ENCODE measurements at regions not wholly inside any gene's neighbourhood (a gene's known extent, or its start where the extent isn't known, plus 50 kb on each side); places are given as distances from the start of the nearest gene placed in this dataset.

DNA sequence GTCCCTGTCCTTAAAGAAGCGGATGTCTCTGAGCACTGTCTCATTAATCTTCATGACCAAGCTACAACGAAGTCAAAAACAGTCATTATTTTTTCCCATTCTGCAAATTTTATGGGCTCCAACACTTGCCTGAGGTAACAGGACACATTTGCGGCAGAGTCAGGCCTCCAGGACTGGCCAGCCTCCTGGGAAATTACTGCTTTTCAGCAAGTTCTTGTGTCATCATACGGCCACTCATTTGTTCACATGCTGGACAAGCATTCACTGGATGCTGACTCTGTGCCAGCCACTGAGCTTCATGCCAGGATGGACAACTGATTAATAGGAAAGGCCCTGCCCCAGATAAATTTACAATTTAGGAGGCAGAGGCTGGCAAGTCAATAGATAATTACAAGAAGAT is 305.7 kb downstream of the ACTL7B start:
- no peak for DNase-seq (ENCODE audit: low spot score)

DNA sequence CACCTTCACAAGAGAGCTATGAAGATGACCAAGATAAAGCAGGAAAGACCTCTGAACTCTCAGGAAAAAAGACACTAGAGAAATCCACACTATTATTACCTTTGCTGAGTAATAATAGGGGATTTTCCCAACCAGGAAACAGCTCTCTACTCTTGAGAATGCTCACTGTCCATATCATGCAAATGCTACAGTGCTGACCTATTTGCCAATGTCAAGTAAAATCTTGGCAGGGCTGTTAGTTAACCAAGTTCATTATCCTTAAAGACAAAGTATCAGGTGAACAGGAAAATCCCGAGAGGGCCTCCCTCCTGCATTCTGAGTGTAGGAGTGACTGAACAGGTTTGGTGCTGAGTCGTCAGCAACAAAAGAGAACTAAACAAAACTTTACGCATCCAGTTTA is 306.6 kb downstream of the ACTL7B start:
- no peak for DNase-seq (ENCODE audit: low spot score)

DNA sequence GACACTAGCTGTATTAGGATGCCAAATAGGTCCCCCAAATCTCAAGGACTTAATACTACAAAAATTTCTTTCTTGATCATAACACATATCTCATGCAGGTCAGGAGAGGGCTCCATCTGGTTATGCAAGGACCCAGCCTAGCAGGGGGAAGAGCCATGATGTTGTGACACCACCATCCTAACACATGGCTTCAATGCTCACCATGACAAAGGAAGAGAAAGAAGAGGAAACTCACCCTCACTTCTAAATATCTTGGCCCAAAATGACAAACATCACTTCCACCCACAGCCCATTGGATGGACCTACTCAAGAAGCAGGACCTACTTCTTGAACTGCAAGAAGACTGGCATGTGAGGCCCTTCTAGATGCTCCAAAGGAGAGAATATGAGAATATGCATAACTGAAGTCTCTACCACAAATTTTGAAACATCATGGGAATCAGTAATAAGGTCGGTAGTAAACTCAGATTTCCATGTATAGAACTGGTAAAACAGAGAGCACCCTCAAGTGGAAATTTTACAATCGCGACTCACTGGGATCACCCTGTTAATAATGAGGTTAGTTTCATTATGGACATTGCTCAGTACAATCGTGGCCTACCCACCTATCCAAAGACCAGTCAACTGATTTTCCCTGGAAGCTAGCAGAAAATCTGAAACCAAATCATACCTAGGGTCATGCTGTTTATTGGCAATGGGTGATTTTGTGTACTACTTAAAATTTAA is 308.2 kb downstream of the ACTL7B start:
- DNase-seq (ENCODE audit: low spot score), result no peak

DNA sequence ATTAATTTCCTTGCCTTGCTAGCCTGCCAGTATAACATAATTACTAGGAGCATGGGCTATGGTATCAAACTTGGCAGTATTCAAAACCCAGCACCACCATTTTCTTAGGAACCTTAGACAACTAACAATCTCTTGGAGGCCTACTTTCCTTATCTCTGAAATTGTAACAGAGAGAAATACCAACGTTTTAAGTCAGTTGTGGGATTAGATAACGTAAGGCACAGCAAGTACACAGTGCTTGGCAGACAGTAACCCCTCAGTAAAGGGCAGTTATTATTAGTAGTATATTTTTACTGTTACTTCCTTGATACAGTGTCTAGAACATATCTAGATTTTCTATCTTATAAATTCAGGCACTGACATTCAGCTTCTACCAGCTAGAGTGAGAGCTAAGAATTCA is 309.6 kb downstream of the ACTL7B start:
- DNase-seq (ENCODE audit: low spot score), result no peak

DNA sequence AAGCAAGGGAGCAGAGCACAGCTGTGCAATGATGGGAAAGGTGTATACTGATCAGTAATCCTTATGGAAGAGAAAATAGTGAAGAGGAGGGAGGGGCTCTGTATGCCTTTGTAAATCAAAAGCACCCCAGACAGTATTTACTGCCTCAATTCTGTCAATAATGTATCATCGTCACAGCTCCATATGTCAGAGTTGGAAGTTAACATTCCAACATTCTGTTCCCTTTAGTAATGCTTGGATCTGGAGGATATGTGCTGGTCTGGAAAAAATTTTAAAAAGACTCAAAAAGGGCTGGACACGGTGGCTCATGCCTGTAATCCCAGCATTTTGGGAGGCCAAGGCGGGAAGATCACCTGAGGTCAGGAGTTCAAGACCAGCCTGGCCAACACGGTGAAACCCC is 310.4 kb downstream of the ACTL7B start:
- no peak for DNase-seq (ENCODE audit: low spot score)

DNA sequence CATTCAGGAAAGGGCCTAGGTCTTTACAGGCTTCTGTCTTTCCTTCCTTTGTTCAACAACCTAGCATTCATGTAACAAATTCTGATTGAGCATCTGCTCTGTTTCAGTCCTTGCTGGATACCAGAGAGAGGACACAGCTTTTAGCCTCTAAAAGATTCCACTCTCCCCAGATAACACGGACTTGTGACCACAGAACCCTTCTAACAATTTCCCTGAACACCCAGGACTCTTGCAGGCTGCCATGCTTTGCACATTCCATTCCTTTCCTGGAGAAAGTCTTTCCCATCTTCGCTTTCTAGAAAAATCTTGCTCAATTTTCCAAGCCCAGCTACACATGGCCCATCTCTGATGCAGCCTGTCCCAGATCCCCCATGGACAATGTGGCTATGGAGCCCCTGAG is 310.9 kb downstream of the ACTL7B start:
- no peak for DNase-seq (ENCODE audit: low spot score)

DNA sequence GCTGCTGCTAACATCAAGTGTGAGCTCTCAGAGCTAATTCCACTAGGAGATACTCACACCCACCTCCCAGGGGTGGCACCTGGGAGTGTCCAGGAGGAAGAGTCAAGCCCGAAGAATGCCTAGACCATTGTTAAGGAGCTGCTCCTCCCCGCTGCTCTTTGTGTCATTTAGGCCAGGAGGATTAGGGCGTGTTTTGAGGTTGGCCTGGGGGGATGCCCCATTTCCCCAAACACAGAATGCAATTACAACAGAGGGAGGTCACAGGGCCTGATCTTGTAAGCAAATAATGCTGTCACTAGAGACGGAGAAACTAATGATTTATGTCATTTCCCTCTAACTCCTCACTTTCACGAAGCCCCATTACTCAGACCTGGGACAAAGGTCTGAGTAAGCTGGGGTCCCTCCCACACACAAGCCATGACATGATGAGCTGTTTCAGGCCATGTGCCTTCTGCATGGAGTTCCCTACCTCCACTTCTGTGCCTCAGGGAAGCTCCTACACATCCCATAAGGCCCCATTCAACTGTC is 312.5 kb downstream of the ACTL7B start:
- DNase-seq (ENCODE audit: low spot score), result no peak

DNA sequence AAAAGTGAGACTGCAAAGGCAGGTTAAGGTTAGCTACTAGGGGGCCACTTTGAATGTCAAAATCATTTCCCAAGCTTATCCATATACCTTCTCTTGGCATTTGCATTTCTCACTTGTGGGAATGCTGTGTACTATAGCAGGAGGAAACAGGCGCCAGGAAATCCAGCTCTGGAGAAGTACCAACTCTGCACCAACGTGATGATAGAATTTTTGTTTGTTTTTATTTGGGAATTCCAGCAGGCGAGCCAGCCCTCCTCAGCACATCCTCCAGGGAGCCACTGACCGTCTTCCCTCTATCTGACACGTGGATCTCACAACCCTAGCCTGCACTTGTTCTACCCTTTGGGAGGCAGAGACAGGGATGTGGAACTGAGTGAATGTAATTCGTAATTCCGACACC is 318.0 kb downstream of the ACTL7B start:
- DNase-seq (ENCODE audit: low spot score), result no peak

DNA sequence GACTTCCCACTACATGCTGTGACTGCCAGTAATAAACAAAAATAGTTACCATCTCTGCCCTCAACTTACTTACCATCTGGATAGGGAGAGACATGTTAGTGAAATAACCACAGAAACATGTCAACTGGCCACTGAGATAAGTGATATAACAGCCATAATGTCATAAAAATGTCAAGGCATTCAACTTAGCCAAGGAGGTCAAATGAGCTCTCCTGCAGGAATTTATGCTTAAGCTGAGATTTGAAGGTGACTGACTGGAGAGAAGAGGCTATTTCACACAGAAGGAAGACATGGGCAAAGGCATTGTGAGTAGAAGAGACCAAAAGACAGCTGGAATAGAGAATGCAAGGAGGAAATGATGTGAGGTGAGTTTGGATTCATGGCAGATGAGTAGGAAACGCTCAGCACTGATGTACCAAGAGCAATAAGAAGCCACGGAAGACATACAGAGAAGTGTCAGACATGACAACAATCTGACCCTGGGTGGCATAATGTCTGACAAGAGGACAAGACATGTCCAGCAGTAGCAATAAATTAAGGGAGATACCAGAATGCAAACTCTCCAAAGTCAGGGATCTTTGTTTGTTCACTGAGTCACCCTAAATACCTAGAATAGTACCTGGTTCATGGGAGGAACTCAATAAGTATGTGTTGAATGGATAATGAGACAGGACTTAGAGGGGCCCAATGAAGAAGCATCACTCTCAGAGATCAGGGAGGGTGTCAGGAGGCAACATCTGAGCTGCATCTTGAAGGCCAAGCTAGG is 318.8 kb downstream of the ACTL7B start:
- no peak for DNase-seq (ENCODE audit: low spot score)

DNA sequence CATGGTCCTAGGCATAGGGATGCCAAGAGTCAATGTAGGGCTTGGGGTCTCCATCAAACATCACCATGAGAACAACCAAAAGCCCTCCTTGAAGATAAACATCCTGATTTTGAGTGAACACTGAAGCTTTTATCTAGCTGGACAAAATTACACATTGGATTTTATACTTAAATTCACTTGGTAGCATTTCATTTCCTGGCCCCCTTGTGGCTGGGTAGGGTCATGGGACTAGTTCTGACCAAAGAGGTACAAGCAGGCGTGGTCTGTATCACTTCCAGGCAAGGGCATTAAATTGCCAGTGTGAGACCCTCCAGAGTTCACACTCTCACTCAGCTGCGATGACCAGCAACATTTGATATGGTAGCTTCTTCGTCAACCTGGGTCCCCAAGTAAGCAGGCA is 320.3 kb downstream of the ACTL7B start:
- DNase-seq (ENCODE audit: low spot score), result no peak

DNA sequence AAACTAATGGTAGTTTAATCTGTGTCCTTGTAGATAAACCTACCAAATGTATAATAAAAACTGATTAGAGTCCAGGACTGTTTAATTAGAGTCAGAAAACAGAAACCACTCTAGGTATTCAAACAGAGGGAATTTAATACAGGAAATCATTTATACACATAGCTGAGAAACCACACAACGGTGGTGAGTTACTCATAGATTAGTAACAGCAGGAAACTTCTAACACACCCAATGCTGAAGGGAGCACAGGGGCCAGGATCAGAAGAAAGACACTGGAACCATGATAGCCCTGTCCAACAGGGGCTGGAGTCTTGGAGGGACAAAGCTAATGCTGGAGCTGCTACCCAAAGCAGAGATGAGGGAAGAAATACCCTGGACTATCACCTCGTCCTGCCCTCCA is 321.0 kb downstream of the ACTL7B start:
- no peak for DNase-seq (ENCODE audit: low spot score)

DNA sequence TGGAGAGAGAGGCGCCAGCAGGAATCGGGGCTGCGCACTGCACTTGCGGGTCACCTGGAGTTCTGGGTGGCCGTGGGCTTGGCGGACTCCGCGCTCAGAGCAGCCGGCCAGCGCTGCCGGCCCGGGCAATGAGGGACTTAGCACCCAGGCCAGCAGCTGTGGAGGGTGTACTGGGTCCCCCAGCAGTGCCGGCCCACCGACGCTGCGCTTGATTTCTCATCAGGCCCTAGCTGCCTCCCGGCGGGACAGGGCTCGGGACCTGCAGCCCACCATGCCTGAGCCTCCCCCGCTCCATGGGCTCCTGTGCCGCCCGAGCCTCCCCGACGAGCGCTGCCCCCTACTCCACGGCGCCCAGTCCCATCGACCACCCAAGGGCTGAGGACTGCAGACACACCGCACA is 325.6 kb downstream of the ACTL7B start:
- DNase-seq (ENCODE audit: low spot score), result no peak

DNA sequence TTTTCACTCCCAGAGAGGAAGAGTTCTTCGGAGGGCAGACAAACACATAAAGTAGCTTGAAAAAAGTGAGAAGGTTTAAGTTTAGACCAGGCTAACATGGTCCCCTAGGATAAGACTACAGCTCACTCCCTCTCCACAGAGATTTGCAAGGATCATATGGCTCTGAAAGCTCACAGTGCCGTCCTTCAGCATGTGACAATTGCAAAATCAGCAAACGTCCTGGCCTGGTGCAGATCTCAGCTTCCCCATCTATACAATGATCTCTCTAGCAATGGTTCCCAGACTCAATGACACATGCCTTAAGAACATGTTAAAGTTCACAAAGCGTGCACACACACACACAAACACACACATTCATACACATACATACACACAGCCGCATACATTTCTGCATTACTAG is 327.6 kb downstream of the ACTL7B start:
- no peak for DNase-seq (ENCODE audit: low spot score)

DNA sequence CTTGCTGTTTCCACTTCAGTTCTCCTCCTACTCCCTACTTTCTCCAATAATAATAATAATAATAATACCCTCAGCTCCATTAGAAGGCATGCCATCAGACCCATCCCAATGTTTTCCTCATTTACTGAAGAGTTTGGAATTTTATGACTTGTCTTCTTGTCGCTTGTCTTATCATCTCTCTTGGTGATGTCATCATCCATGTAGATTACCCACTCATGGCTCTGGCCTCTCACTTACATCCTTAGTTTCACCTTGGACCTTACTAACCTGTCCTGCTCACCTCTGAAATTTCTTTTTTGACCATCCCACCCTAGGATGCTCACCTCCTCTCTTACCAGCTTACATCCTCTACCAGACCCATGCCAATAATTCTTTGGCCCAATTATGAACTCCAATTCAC is 329.3 kb downstream of the ACTL7B start:
- no peak for DNase-seq (ENCODE audit: low spot score)

DNA sequence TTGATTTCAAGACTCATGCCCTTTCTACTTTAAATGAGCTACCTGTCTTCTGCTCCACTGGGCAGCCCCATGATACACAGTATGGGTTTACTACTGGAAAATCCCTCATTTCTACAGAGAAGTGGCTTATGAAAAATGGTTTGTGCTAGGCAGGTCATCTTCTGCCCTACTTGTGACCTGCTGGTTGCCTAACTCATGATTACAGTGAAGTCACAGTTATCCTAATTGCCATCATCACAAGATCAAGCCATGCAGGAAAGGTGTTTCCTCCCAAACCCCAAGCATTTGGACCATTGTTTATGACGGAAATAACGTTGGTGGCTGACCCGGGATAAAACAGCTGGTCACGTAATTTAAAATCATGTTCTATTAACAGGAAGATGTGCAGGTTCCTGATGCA is 330.6 kb downstream of the ACTL7B start:
- no peak for DNase-seq (ENCODE audit: low spot score)

DNA sequence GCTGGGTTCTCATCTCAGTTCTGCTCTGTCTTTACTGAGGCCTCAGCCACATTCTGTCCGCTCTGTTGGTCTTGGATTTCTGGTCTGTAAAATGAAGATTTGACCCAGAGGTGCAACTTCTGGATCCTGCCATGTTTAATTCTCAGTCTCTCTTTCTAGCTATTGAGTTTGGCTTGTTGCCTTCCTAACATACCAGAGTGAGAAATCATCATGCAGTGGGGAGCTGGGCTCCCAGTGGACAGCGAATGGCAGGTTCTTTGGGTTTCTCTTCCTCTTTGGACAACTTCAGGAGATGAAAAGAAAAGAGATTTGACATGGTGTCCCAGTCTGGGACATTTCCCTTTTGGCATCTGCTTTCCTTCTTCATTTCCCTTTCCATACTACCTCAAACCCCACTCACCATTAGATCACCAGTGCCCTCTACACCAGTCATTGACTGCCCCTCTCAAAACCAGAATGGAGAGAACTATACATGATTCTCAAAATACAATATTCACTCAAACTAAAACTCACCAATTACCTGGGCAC is 334.7 kb downstream of the ACTL7B start:
- no peak for DNase-seq (ENCODE audit: low spot score)

DNA sequence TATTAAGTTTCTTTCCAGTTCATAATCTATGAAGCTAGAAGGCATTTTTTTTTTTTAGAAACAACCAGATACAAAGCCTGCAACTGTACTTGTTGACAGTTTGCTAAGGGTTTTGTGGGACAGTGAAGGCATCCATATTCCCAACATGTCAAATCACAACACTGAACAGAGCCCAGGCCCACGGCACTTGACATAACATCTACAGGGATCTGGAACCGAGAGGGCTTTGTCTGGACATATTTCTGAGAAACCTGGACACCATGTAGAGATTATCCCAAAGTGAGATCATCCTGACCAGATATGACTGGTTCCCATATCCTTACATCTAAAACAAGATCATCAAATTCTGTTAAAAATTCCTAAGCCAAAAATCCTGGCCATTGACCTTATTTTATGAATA is 336.3 kb downstream of the ACTL7B start:
- no peak for DNase-seq (ENCODE audit: low spot score)

DNA sequence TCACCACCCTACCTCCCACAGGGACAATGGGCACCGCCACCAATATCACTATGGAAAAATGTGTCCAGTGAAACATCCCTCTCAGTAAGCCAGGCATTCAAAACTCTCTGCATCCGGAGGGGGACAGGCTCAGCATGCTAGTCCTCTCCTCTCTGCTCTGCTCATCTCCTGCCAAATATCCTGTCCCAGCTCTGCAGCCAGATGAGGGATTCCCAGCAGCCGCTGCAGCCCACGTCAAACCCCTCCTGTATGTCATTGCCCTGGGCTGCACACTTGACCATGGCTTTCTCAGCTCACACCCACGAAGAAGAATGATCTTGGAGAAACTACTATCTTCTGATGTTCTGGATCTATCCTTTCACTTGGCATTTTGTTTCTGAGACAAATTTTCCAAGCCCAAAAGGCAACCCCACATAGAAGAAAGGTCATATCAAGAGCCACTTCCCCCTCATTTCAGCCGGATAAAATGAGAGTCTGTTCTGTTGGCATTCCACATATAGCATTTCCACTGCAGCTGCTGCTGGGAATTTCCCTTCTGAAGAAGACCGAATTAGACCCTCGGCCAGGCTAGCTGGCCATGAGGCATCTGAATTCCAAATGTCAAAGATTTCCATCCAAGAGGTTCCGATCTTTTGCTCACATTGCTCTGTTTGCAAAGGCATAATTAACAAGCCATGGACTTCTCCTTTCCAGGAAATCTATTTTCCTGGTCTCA is 338.0 kb downstream of the ACTL7B start:
- DNase-seq (ENCODE audit: low spot score), result no peak

DNA sequence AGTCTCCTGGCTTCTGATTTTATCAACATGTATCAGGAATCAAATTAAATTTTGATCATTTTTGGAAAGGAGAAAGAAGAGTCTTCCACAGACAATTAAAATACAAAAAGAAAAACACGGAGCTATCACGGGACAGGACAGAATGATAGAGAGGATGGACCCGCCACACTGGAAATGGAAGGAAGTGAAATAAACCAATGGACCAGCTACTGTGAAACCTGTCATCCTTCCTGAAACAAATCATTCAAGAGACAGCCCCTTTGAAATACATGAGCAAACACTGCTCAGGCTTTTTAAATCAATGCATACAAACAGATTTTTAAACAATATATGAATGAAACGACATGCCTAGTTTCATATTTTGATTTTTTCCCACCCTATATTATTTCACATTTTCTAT is 339.4 kb downstream of the ACTL7B start:
- no peak for DNase-seq (ENCODE audit: low spot score)

DNA sequence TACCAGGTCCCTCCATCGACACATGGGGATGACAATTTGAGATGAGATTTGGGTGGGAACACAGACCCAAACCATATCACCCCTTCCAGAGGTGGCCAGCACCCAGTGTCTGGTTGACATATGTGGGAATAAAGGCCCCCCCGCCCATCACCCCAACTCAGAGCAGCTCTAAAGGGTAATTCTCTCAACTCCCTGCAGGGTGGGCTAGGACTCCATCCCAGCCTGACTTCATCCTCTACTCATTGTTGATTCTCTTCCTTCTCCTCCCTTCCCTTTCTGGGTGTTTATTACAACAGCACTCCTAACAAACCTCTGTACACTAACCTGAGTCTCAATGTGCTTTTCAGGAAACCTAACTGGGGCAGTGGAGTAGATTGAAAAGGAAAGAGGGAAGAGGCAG is 339.9 kb downstream of the ACTL7B start:
- DNase-seq (ENCODE audit: low spot score), result no peak

DNA sequence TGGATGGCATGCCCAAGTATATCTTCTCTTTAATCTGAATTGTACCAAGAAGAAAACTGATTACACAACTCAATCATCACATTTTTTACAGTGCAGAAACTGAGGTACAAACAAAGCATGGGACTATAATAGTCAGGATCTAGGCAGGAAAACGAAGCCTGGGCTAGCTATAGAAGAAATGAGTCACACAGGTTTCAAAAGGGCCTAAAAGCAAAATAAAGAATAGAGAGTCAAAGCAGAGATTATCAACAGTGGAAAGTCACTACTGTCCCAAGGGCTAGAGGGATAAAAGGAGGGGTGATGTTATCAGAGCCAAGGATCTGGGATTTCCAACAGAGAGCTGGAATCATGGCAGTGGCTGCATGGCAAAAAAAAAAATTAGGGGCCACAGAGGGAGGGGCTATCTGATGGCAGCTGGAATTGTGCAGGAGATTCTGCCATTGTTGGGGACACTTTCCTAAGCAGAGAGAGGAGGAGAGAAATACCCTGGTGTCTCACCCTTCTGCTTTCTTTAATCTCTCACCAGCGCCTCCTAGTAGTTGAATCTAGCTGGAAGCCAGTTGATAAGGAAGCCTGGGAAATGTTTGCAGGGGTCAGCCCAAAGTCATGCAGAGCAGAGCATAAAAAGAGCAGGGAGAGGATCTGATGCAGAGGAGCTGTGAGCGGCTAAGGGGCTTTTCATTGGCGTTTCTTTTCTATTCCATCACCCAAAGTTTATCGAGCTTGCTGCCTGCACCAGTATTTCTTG is 343.2 kb downstream of the ACTL7B start:
- no peak for DNase-seq (ENCODE audit: low spot score)

DNA sequence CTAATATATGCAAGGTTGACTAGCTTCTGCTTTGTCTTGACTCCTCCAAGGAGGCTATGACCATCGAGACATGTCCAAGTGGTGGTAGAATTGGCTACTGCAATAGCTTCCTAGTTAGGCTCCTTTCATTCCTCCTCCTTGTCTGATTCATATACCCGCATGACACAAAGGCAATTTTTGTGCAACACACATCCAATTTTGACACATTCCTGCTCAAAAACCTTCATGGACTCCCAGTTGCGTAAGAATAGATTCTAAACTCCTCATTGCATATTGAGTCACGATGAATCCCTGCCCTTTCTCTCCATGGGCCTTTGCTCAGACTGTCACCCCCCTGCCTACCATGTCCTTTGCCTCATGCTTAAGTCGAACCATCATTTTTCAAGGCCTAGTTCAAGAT is 344.5 kb downstream of the ACTL7B start:
- no peak for DNase-seq (ENCODE audit: low spot score)

Data from kidney capillary endothelial cell (primary cell).